ENCODE measurements at regions not wholly inside any gene's neighbourhood (a gene's known extent, or its start where the extent isn't known, plus 50 kb on each side); places are given as distances from the start of the nearest gene placed in this dataset.
"Not testable (repeated sequence)": the region's sequence is repeated elsewhere in the genome, so short reads cannot be mapped to it uniquely, and the experiment has no call there.

GRCh38 chr9:87039809-87040392 lies 92.6 kb upstream of the GAS1 start:
- no peaks in the 10 kb centered on the region for H3K9me3 ChIP-seq
- intact Hi-C loops (cut with DNase I; ENCODE audit: low total_unique reads) = no loop called here

GRCh38 chr9:87040410-87041009 lies 93.2 kb upstream of the GAS1 start:
- no peak for DNase-seq
- Histone ChIP-seq H3K36me3 (no peaks in the 10 kb centered on the region), H3K27ac (no peak overlapping the region), H3K27me3 (replicated peaks in 1 of 7) (no peaks in the 10 kb centered on the region), H3K4me1 (no peaks in the 10 kb centered on the region), H3K4me3 (no peak overlapping the region), H3K9me3 (no peaks in the 10 kb centered on the region)
- intact Hi-C loops (cut with DNase I; ENCODE audit: low total_unique reads) = no loop called here
- 79 to 94% (median 82%) methylated on average over 2 of the region's 2 CpGs for WGBS, 5 donors
- TF ChIP-seq POLR2A (IDR thresholded peaks at IDR 0.05) = no peak
- TF ChIP-seq POLR2AphosphoS5 (IDR thresholded peaks at IDR 0.05) = no peak
- no peak for TF ChIP-seq CTCF (IDR thresholded peaks at IDR 0.05 in 8 of 11, conservative IDR thresholded peaks at IDR 0.05 in 3 of 11)

More at GRCh38 chr9:87039809-87040392, 92.6 kb upstream of the GAS1 start:
- no peak for DNase-seq
- 84 to 100% (median 89%) methylated on average over 1 of the region's 1 CpG for WGBS, 5 donors
- no peak overlapping the region for H3K27ac ChIP-seq
- no peaks in the 10 kb centered on the region for H3K36me3 ChIP-seq
- no peaks in the 10 kb centered on the region for H3K27me3 ChIP-seq (replicated peaks in 1 of 7)
- no peak for TF ChIP-seq POLR2A (IDR thresholded peaks at IDR 0.05)
- TF ChIP-seq CTCF (IDR thresholded peaks at IDR 0.05 in 8 of 11, conservative IDR thresholded peaks at IDR 0.05 in 3 of 11) = no peak
- no peak for TF ChIP-seq POLR2AphosphoS5 (IDR thresholded peaks at IDR 0.05)
- no peak overlapping the region for H3K4me3 ChIP-seq
- H3K4me1 ChIP-seq = no peaks in the 10 kb centered on the region

DNA sequence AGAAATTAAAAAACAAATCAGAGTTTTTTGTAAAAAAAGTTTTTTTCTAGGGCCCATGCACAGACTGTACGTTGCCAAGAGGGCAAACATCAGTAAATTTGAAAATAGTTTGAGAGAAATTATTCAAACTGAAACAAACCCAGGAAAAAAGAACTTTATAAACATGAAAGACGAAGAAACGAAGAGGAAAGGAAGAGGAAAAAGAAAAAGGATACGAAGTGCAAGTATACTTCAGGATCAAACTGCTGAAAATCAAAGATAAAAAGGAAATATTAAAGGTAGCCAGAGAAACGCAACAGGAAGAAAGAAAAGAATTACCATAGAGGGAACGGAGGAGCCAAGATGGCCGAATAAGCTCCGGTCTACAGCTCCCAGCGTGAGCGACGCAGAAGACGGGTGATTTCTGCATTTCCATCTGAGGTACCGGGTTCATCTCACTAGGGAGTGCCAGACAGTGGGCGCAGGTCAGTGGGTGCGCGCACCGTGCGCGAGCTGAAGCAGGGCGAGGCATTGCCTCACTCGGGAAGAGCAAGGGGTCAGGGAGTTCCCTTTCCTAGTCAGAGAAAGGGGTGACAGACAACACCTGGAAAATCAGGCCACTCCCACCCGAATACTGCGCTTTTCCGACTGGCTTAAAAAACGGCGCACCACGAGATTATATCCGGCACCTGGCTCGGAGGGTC lies 94.4 kb upstream of the GAS1 start:
- H3K27me3 ChIP-seq (replicated peaks in 1 of 7); intact Hi-C loops (cut with DNase I; ENCODE audit: low total_unique reads); H3K27ac ChIP-seq; H3K9me3 ChIP-seq; DNase-seq; H3K4me3 ChIP-seq; H3K36me3 ChIP-seq; H3K4me1 ChIP-seq: not testable (repeated sequence)
- WGBS, 5 donors = 75 to 94% (median 91%) methylated on average over 21 to 29 of the region's 29 CpGs

DNA sequence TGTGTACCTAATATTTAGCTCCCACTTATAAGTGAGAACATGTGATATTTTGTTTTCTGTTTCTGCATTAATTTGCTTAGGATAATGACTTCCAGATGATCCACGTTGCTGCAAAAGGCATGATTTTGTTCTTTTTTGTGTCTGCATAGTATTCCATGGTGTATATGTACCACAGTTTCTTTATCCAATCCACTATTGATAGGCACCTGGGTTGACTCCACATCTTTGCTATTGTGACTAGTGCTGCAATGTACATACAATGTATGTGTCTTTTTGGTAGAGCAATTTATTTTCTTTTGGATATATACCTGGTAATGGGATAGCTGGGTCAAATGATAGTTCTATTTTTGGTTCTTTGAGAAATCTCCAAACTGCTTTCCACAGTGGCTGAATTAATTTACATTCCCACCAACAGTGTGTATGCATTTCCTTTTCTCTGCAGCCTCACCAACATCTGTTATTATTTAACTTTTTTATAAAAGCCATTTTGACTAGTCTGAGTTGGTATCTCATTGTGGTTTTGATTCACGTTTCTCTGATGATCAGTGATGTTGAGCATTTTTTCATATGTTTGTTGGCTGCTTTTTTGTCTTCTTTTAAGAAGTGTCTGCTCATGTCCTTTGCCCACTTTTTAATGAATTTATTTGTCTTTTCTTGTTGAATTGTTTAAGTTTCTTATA lies 102.8 kb upstream of the GAS1 start:
- 61 to 73% (median 66%) methylated on average over 2 of the region's 2 CpGs for WGBS, 5 donors
- intact Hi-C loops (cut with DNase I; ENCODE audit: low total_unique reads); H3K27me3 ChIP-seq (replicated peaks in 1 of 7); H3K27ac ChIP-seq; H3K4me1 ChIP-seq; H3K36me3 ChIP-seq; H3K4me3 ChIP-seq; DNase-seq: not testable (repeated sequence)
- H3K9me3 ChIP-seq = peaks cover 0 to 28% (median 13%) of the 10 kb centered on the region in 8 donors
